Stomach (tissue), 4 donors: ENCODE measurements at regions not wholly inside any gene's neighbourhood (a gene's known extent, or its start where the extent isn't known, plus 50 kb on each side); places are given as distances from the start of the nearest gene placed in this dataset.

Source experiments
- EP300 ChIP-seq: sonication (generic); formaldehyde crosslinking; IDR thresholded peaks from one replicate; pipeline ENCODE4 v1.6.1; 2017; ENCODE audit warnings: antibody characterized with exemption
- POLR2A ChIP-seq, 4 donors: fragments of 450-650 bp; IDR thresholded peaks; one replicate each; pipeline ENCODE4 v1.6.1; 2016; ENCODE audit warnings: antibody characterized with exemption in 4 of 4, control low read depth in 2 of 4, mild to moderate bottlenecking in 1 of 4, moderate library complexity in 1 of 4
- POLR2AphosphoS5 ChIP-seq, 3 donors: sonication (generic); formaldehyde crosslinking; IDR thresholded peaks; one replicate each; pipeline ENCODE4 v1.6.1; 2016; ENCODE audit warnings: antibody characterized with exemption in 3 of 3
- TF ChIP-seq, protein P1 (sequence below), 7 experiments: fragments of 450-650 bp in 4 of 7; fragments of 200-600 bp in 3 of 7; sonication (generic) in 3 of 7; IDR thresholded peaks; one replicate each; pipeline ENCODE4 v1.5.1; 2016 to 2019; ENCODE audit warnings: antibody characterized with exemption in 7 of 7, control low read depth in 2 of 7, mild to moderate bottlenecking in 1 of 7

DNA sequence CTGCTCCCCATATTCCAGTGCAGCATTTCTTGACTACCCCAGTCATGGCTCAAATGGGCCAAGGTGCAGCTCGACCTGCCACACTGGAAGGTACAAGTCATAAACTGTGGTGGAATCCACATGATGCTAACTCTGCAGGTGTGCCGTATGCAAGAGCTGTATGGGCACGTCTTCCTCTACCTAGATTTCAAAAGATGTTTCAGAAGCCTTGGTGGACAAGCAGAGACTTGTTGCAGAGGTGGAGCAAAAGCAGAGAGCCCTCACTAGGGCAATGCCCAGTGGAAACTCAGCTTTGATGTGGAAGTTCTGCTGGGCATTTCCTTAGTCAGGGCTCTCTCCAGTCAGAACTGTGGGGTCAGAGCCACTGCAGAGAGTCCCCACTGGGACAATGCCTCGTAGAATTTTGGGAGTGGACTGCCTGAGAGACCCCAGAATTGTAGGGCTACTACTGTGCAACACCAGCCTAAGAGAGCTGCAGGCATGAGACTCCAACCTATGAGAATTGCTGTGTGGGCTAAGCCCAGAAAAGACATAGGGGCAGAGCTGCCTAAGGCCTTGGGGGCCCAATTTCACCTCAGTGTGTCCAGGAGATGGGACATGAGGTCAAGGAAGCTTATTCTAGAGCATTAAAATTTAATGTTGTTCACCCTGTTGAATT, 65.7 kb downstream of the BEX3 start:
- TF ChIP-seq, protein P1, sequence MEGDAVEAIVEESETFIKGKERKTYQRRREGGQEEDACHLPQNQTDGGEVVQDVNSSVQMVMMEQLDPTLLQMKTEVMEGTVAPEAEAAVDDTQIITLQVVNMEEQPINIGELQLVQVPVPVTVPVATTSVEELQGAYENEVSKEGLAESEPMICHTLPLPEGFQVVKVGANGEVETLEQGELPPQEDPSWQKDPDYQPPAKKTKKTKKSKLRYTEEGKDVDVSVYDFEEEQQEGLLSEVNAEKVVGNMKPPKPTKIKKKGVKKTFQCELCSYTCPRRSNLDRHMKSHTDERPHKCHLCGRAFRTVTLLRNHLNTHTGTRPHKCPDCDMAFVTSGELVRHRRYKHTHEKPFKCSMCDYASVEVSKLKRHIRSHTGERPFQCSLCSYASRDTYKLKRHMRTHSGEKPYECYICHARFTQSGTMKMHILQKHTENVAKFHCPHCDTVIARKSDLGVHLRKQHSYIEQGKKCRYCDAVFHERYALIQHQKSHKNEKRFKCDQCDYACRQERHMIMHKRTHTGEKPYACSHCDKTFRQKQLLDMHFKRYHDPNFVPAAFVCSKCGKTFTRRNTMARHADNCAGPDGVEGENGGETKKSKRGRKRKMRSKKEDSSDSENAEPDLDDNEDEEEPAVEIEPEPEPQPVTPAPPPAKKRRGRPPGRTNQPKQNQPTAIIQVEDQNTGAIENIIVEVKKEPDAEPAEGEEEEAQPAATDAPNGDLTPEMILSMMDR (IDR thresholded peaks at IDR 0.05): no peak
- no peak for TF ChIP-seq EP300
- no peak for TF ChIP-seq POLR2AphosphoS5 (IDR thresholded peaks at IDR 0.05)
- TF ChIP-seq POLR2A (IDR thresholded peaks at IDR 0.05): no peak
